ENCODE measurements at regions not wholly inside any gene's neighbourhood (a gene's known extent, or its start where the extent isn't known, plus 50 kb on each side); places are given as distances from the start of the nearest gene placed in this dataset.

DNA sequence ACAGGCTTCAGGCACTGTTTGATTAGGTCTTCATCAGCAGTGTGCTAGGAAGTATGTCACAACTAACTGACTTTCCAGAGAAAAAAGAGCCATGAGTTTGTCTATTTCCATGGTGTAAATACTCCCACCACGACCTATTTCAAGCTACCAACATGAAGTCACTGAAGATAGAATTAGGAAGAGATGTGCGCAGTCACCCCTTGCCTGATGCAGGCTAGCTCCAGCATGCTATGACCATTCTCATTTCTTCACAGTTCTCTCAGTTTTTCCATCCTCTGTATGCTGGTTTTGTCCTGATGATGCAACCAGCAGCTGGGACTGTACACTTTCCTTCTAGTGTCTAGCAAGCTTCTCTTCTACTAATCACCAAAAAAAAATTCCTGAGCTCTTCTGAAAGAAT is 191.6 kb upstream of the NUDT4 start:
- no peak for DNase-seq (ENCODE audit: low spot score)

DNA sequence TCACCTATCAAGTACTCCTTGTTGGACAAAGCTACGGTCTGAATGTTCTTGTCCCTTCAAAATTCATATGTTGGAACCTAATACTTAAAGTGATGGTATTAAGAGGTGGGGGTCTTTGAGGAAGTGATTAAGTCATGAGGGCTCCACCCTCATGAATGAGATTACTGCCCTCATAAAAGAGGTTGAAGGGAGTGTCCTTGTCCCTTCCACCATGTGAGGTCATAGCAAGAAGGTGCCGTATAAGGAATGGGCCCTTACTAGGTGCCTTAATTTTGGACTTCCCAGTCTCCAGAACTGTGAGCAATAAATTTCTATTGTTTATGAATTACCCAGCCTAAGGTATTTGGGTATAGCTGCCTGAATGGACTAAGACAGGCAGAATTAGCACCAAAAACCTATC is 191.1 kb upstream of the NUDT4 start:
- in situ Hi-C loops (cut with MboI; ENCODE audit: low sequenced_read_pairs, unreplicated experiment), result no loop called here
- no peak for DNase-seq (ENCODE audit: low spot score)
- TF ChIP-seq, protein P1, sequence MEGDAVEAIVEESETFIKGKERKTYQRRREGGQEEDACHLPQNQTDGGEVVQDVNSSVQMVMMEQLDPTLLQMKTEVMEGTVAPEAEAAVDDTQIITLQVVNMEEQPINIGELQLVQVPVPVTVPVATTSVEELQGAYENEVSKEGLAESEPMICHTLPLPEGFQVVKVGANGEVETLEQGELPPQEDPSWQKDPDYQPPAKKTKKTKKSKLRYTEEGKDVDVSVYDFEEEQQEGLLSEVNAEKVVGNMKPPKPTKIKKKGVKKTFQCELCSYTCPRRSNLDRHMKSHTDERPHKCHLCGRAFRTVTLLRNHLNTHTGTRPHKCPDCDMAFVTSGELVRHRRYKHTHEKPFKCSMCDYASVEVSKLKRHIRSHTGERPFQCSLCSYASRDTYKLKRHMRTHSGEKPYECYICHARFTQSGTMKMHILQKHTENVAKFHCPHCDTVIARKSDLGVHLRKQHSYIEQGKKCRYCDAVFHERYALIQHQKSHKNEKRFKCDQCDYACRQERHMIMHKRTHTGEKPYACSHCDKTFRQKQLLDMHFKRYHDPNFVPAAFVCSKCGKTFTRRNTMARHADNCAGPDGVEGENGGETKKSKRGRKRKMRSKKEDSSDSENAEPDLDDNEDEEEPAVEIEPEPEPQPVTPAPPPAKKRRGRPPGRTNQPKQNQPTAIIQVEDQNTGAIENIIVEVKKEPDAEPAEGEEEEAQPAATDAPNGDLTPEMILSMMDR (IDR thresholded peaks at IDR 0.05; ENCODE audit: borderline replicate concordance, control extremely low read depth, extremely low read depth, insufficient read depth, missing control alignments), result no peak

More for the DNA sequence above, 191.6 kb upstream of the NUDT4 start:
- TF ChIP-seq, protein P1 (IDR thresholded peaks at IDR 0.05; ENCODE audit: borderline replicate concordance, control extremely low read depth, extremely low read depth, insufficient read depth, missing control alignments), result no peak
- in situ Hi-C loops (cut with MboI; ENCODE audit: low sequenced_read_pairs, unreplicated experiment), result no loop called here

DNA sequence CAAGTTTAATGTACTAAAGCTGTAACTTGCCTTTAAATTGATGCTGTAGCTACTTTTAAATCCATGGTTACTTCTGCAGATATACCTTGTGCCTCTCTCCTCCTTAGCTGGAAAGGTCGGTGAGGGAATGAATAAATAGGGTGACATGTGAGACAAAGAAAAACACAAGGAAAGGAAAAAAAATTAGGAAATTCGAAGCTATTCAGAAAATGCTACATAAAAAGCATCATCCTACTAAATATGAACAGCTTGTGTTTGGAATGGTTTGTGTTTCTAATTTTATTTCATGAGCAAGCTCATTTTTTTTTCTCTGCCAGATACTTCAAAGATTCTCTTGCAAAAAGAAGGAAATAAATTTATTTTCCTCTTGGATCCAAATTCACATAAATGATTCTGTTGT is 186.3 kb upstream of the NUDT4 start:
- TF ChIP-seq, protein P1 (IDR thresholded peaks at IDR 0.05; ENCODE audit: borderline replicate concordance, control extremely low read depth, extremely low read depth, insufficient read depth, missing control alignments), result no peak
- no peak for DNase-seq (ENCODE audit: low spot score)
- in situ Hi-C loops (cut with MboI; ENCODE audit: low sequenced_read_pairs, unreplicated experiment), result no loop called here

DNA sequence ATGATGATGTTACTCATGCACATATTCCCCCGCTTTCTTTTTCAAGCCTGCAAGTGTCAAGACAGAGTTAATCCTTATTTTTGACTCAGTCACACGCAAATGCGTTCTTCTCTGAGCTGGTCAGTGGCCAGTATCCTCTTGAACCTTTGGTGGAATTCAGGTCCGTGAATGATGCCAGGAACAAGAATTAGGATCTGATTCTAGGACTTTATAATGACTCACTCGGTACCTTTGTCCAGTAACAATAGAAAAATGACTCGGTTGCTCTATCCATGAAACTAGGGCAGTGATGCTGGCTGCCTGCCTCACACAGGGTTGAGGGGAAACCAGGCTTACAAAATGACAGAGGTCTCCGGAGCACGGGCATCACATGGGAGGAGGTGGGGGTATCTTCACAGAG is 185.8 kb upstream of the NUDT4 start:
- DNase-seq (ENCODE audit: low spot score), result no peak
- in situ Hi-C loops (cut with MboI; ENCODE audit: low sequenced_read_pairs, unreplicated experiment), result no loop called here
- TF ChIP-seq, protein P1 (IDR thresholded peaks at IDR 0.05; ENCODE audit: borderline replicate concordance, control extremely low read depth, extremely low read depth, insufficient read depth, missing control alignments), result no peak

DNA sequence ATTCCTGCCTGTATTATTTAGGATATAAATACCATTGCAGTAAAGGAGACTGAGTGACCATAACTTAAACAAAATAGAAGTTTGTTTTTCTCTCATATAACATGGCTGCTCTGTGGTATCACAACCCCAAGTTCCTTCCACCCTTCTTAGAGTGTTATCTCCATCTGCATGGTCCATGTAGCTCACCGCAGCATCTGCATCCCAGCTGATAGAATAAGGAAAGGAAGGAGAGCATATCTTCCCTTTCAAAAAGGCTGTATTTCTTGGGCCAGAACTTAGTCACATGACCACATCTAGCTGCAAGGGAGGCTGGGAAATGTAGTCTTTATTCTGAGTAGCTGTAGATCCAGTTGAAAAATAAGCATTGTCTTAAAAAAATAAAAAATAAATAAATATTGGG is 184.8 kb upstream of the NUDT4 start:
- TF ChIP-seq, protein P1 (IDR thresholded peaks at IDR 0.05; ENCODE audit: borderline replicate concordance, control extremely low read depth, extremely low read depth, insufficient read depth, missing control alignments), result no peak
- DNase-seq (ENCODE audit: low spot score), result no peak
- in situ Hi-C loops (cut with MboI; ENCODE audit: low sequenced_read_pairs, unreplicated experiment), result no loop called here

DNA sequence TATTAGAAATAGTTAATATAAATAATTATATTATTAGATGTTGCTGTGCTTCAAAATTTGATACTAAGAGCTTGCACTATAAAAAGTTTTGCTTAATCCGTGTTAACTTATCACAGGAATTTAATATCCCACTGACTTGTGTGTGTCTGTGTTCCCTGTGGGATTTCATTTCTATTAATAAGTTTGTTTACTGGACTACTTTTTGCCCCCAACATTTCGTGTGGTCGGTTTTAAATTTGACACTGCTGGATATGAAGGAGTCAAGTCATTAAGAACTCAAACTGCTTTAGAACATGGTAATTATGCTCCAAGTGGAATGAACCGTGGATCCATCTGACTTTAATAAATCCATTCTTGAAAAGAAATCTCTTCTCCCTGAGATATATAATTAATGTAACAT is 182.2 kb upstream of the NUDT4 start:
- DNase-seq (ENCODE audit: low spot score), result no peak
- in situ Hi-C loops (cut with MboI; ENCODE audit: low sequenced_read_pairs, unreplicated experiment), result no loop called here
- TF ChIP-seq, protein P1 (IDR thresholded peaks at IDR 0.05; ENCODE audit: borderline replicate concordance, control extremely low read depth, extremely low read depth, insufficient read depth, missing control alignments), result no peak

DNA sequence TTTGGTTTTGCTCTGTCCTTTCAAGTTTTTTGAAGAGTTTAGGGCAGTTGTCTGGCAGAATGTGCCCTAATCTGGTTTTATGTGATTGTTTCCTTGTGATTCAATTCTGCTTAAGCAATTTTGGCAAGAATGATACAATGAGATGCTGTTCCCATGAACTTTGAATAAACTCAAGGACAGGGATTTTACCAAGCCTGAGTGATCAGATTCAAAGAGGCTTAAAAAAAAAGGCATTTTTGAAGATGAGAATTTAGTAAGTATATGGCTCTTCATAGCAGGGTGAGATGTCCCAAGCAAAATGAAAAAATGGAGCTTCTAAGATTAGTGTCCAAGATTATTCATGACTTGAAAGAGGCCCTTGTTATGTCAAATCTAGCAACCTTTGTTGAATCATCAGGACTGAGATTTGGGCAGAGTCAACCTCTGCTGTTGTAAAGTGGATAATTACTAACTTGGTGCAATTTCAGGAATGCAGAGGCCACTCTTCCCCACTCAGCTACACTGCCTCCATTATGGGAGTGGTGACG is 180.6 kb upstream of the NUDT4 start:
- no peak for DNase-seq (ENCODE audit: low spot score)
- in situ Hi-C loops (cut with MboI; ENCODE audit: low sequenced_read_pairs, unreplicated experiment), result no loop called here
- TF ChIP-seq, protein P1 (IDR thresholded peaks at IDR 0.05; ENCODE audit: borderline replicate concordance, control extremely low read depth, extremely low read depth, insufficient read depth, missing control alignments), result no peak
